ENCODE measurements at regions not wholly inside any gene's neighbourhood (a gene's known extent, or its start where the extent isn't known, plus 50 kb on each side); places are given as distances from the start of the nearest gene placed in this dataset.

- TF ChIP-seq CTCF (conservative IDR thresholded peaks at IDR 0.05 in 1 of 2, IDR thresholded peaks at IDR 0.05 in 1 of 2; ENCODE audit: extremely low read depth in 1 of 2, insufficient read depth in 1 of 2, low read depth in 1 of 2, low read length in 2 of 2) (no peak), EZH2 (IDR thresholded peaks at IDR 0.05; ENCODE audit: borderline replicate concordance, low read length) (no peak)
These were observed 166.6 kb upstream of the PDZRN3 start for GRCh38 chr3:73791356-73791755.
